CD4-positive, CD25-positive, alpha-beta regulatory T cell (primary cell): ENCODE measurements at regions not wholly inside any gene's neighbourhood (a gene's known extent, or its start where the extent isn't known, plus 50 kb on each side); places are given as distances from the start of the nearest gene placed in this dataset.

Experiments used
- ATAC-seq, 2 donors: fragments of 150-1000 bp; cut with Tn5 transposase; one replicate each; pipeline ENCODE4 v1.10.0; 2021; ENCODE audit warnings: low read depth in 2 of 2, moderate number of reproducible peaks in 2 of 2, moderate library complexity in 1 of 2
- DNase-seq, 3 donors: peaks; one replicate each; pipeline versions ENCODE4 v3.0.0 to v3.0.0-alpha.2; 2012 to 2022; ENCODE audit warnings: mixed read lengths in 1 of 3
- H3K27ac ChIP-seq: one replicate; pipeline ENCODE4 v1.7.0; 2013; ENCODE audit warnings: mild to moderate bottlenecking, low read length; ENCODE audit not compliant: insufficient read depth, poor library complexity, severe bottlenecking
- H3K27me3 ChIP-seq: one replicate; pipeline ENCODE4 v1.7.0; 2013; ENCODE audit warnings: low read length; ENCODE audit not compliant: control insufficient read depth, insufficient read depth
- H3K36me3 ChIP-seq: one replicate; pipeline ENCODE4 v1.7.0; 2013; ENCODE audit warnings: mild to moderate bottlenecking, low read length, moderate library complexity; ENCODE audit not compliant: control insufficient read depth, insufficient read depth
- H3K4me1 ChIP-seq: 2 replicates; pipeline ENCODE4 v1.7.0; 2013; ENCODE audit warnings: mild to moderate bottlenecking, low read length; ENCODE audit not compliant: insufficient read depth, control insufficient read depth, poor library complexity, severe bottlenecking
- H3K4me3 ChIP-seq: one replicate; pipeline ENCODE4 v1.7.0; 2013; ENCODE audit warnings: low read depth, mild to moderate bottlenecking, low read length, moderate library complexity
- H3K9me3 ChIP-seq, 2 experiments: 1 replicate in 1 of 2; 2 replicates in 1 of 2; pipeline ENCODE4 v1.7.0; 2013; ENCODE audit warnings: low read length in 2 of 2, mild to moderate bottlenecking in 1 of 2, moderate library complexity in 1 of 2; ENCODE audit not compliant: control insufficient read depth in 2 of 2
- H3K27ac Mint-ChIP-seq, 3 donors: one replicate each; pipeline ENCODE4 v1.8.0; 2020 to 2022; ENCODE audit warnings: mild to moderate bottlenecking in 3 of 3, mixed read lengths in 3 of 3, moderate library complexity in 2 of 3
- H3K27me3 Mint-ChIP-seq: one replicate; pipeline ENCODE4 v1.8.0; 2022; ENCODE audit warnings: mild to moderate bottlenecking, mixed read lengths
- H3K36me3 Mint-ChIP-seq: one replicate; pipeline ENCODE4 v1.8.0; 2020; ENCODE audit warnings: mixed read lengths
- H3K4me1 Mint-ChIP-seq, 4 donors: one replicate each; pipeline ENCODE4 v1.8.0; 2020 to 2022; ENCODE audit warnings: mixed read lengths in 4 of 4, mild to moderate bottlenecking in 1 of 4
- H3K4me3 Mint-ChIP-seq, 4 donors: one replicate each; pipeline ENCODE4 v1.8.0; 2020 to 2022; ENCODE audit warnings: mild to moderate bottlenecking in 4 of 4, mixed read lengths in 4 of 4, moderate library complexity in 3 of 4
- H3K9me3 Mint-ChIP-seq, 7 donors: one replicate each; pipeline ENCODE4 v1.8.0; 2020 to 2022; ENCODE audit warnings: mixed read lengths in 7 of 7, mild to moderate bottlenecking in 3 of 7, moderate library complexity in 2 of 7

DNA sequence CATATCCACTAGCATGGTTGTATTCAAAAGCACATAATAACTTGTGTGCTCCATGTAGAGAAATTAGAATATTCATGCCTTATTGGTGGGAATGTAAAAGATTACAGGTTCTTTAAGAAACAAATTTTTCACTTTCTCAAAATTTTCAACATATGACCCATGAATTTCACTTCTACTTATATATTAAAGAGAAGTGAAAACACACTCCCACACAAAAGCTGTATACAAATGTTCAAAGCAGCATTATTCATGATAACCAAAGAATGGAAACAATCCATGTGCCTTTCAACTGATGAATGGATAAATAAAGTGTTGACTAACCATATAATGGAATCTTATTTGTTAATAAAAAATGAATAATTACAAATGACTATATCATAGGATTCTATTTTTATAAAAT is 694.5 kb upstream of the PCDH15 start:
- H3K36me3 ChIP-seq: no peaks in the 10 kb centered on the region
- Mint-ChIP-seq H3K4me3 (no peak overlapping the region), H3K27me3 (no peaks in the 10 kb centered on the region), H3K9me3 (peaks cover 0 to 22% (median 3%) of the 10 kb centered on the region in 7 donors), H3K27ac (no peak overlapping the region), H3K4me1 (no peaks in the 10 kb centered on the region), H3K36me3 (no peaks in the 10 kb centered on the region)
- H3K27me3 ChIP-seq: no peaks in the 10 kb centered on the region
- H3K4me1 ChIP-seq: no peaks in the 10 kb centered on the region
- no peak overlapping the region for H3K4me3 ChIP-seq
- peaks cover 0 to 12% of the 10 kb centered on the region in 2 experiments for H3K9me3 ChIP-seq
- no peak overlapping the region for H3K27ac ChIP-seq
- ATAC-seq (no peak), DNase-seq (no peak)

DNA sequence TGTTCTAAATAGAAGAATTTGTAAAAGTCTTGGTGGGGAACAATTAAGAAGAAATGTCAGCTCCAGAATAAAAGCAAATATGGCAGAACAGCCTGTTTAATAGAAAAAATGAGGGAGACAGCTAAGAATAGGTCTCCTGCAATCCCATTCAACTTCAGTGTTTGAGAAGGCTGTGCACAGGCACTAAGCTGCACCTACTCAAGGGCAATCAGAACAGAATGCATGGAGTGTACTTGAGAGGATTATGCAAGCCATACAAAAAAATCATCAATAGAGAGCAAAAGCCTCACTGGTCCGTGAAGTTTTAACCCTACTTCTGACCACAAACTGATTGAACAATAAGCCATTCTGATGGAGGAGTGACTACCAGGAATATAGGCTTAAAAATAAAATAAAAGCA is 690.7 kb upstream of the PCDH15 start:
- Histone ChIP-seq H3K4me3 (no peak overlapping the region), H3K9me3 (peaks cover 4 to 12% of the 10 kb centered on the region in 2 experiments), H3K4me1 (no peaks in the 10 kb centered on the region), H3K27me3 (no peaks in the 10 kb centered on the region), H3K27ac (no peak overlapping the region), H3K36me3 (no peaks in the 10 kb centered on the region)
- DNase-seq (no peak), ATAC-seq (no peak)
- no peak overlapping the region for H3K4me3 Mint-ChIP-seq
- no peaks in the 10 kb centered on the region for H3K36me3 Mint-ChIP-seq
- H3K9me3 Mint-ChIP-seq: peaks cover 4 to 29% (median 7%) of the 10 kb centered on the region in 7 donors
- no peak overlapping the region for H3K27ac Mint-ChIP-seq
- H3K4me1 Mint-ChIP-seq: no peaks in the 10 kb centered on the region
- H3K27me3 Mint-ChIP-seq: no peaks in the 10 kb centered on the region

DNA sequence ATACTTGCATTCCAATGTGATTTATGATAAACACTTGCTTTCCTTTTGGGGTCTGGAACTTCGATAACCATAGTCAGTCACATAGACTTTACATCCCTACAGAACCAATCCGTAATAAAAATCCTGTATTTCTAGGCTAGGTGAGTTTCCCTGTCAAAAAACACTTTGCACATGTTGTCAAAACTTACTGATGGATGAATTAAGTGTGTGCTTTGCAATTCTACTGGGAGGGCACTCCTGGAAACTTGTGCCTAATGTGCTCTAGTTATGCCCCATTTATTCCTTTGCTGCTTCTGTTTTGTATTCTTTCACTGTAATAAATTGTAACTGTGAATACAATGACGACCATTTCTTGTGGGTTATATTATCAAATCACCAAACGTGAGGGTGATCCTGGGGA is 684.8 kb upstream of the PCDH15 start:
- H3K4me1 ChIP-seq: no peaks in the 10 kb centered on the region
- H3K36me3 Mint-ChIP-seq: no peaks in the 10 kb centered on the region
- H3K4me3 ChIP-seq: no peak overlapping the region
- H3K27ac Mint-ChIP-seq: no peak overlapping the region
- peaks cover 3 to 33% (median 14%) of the 10 kb centered on the region in 7 donors for H3K9me3 Mint-ChIP-seq
- H3K9me3 ChIP-seq: peaks cover 0 to 4% of the 10 kb centered on the region in 2 experiments
- H3K27me3 Mint-ChIP-seq: no peaks in the 10 kb centered on the region
- H3K36me3 ChIP-seq: no peaks in the 10 kb centered on the region
- H3K27me3 ChIP-seq: no peaks in the 10 kb centered on the region
- DNase-seq: no peak
- no peak overlapping the region for H3K4me3 Mint-ChIP-seq
- ATAC-seq: no peak
- no peaks in the 10 kb centered on the region for H3K4me1 Mint-ChIP-seq
- H3K27ac ChIP-seq: no peak overlapping the region

DNA sequence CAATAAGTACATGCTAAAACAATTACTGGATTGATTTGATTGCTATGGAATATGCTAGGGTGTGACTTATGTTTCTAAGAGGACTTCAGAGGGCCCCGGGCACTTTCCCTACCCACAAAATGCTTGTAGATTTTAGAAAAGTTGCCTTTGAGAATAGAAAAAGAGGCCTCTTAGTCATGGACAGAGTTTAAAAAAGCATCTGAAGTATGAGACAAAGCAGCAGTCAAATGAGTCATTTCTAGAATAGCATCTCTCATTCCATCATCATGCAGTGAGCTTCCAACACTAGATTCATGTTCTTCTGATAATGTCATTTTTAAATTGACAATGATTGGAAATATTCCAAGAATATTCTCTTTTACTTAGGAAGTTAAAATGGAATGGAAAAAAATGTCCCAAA is 675.1 kb upstream of the PCDH15 start:
- H3K4me1 ChIP-seq: no peaks in the 10 kb centered on the region

DNA sequence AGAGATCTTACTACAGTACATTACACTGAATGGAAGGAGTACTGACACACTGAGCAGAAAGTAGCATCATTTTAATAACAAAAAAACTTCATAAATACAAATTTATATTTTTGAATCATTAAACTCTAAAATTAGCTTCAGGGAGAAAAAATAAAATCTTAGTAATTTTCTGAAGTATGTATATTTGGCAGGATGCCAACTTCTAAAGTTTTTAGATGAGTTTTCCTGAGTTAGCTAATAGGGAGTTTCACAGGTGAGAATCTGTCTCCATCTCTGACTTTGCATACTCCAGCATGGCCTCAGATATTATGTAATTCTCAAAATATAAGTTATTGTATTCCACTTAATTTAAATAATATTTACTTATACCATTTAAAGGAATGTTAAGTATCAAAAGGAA is 673.2 kb upstream of the PCDH15 start:
- Mint-ChIP-seq H3K27me3 (no peaks in the 10 kb centered on the region), H3K9me3 (peaks cover 0 to 21% (median 6%) of the 10 kb centered on the region in 7 donors), H3K36me3 (no peaks in the 10 kb centered on the region), H3K4me1 (no peaks in the 10 kb centered on the region), H3K27ac (no peak overlapping the region), H3K4me3 (no peak overlapping the region)
- H3K36me3 ChIP-seq: no peaks in the 10 kb centered on the region
- no peak overlapping the region for H3K4me3 ChIP-seq
- H3K27me3 ChIP-seq: no peaks in the 10 kb centered on the region
- peaks cover 4 to 11% of the 10 kb centered on the region in 2 experiments for H3K9me3 ChIP-seq
- H3K4me1 ChIP-seq: no peaks in the 10 kb centered on the region
- no peak overlapping the region for H3K27ac ChIP-seq
- ATAC-seq (no peak), DNase-seq (no peak)

More for the DNA sequence above, 675.1 kb upstream of the PCDH15 start:
- Histone ChIP-seq H3K36me3 (no peaks in the 10 kb centered on the region), H3K9me3 (peaks cover 4 to 11% of the 10 kb centered on the region in 2 experiments), H3K4me3 (no peak overlapping the region), H3K27ac (no peak overlapping the region), H3K27me3 (no peaks in the 10 kb centered on the region)
- H3K4me3 Mint-ChIP-seq: no peak overlapping the region
- H3K9me3 Mint-ChIP-seq: peaks cover 6 to 30% (median 11%) of the 10 kb centered on the region in 7 donors
- no peak for ATAC-seq
- no peaks in the 10 kb centered on the region for H3K4me1 Mint-ChIP-seq
- H3K27me3 Mint-ChIP-seq: no peaks in the 10 kb centered on the region
- H3K36me3 Mint-ChIP-seq: no peaks in the 10 kb centered on the region
- DNase-seq: no peak
- no peak overlapping the region for H3K27ac Mint-ChIP-seq

DNA sequence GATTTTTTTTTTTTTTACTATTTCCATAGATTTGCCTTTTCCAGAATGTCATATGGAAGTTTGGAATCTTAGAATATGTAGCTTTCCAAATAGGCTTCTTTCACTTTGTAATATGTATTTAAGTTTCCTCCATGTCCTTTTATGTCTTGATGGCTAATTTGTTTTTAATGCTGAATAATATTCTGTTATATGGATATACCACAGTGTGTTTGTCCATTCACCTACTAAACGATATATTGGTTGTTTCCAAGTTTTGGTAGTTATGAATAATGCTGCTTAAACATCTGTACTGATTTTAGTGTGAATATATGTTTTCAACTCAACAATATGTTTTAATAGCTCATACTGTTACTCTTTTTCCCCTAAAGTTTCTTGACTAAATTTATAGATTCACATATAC is 669.8 kb upstream of the PCDH15 start:
- Mint-ChIP-seq H3K9me3 (peaks cover 0 to 22% (median 12%) of the 10 kb centered on the region in 7 donors), H3K36me3 (no peaks in the 10 kb centered on the region), H3K27ac (no peak overlapping the region), H3K27me3 (no peaks in the 10 kb centered on the region), H3K4me3 (no peak overlapping the region), H3K4me1 (no peaks in the 10 kb centered on the region)
- no peak for ATAC-seq
- Histone ChIP-seq H3K9me3 (peaks cover 2 to 11% of the 10 kb centered on the region in 2 experiments), H3K27ac (no peak overlapping the region), H3K4me3 (no peak overlapping the region), H3K36me3 (no peaks in the 10 kb centered on the region), H3K27me3 (no peaks in the 10 kb centered on the region), H3K4me1 (no peaks in the 10 kb centered on the region)
- no peak for DNase-seq

DNA sequence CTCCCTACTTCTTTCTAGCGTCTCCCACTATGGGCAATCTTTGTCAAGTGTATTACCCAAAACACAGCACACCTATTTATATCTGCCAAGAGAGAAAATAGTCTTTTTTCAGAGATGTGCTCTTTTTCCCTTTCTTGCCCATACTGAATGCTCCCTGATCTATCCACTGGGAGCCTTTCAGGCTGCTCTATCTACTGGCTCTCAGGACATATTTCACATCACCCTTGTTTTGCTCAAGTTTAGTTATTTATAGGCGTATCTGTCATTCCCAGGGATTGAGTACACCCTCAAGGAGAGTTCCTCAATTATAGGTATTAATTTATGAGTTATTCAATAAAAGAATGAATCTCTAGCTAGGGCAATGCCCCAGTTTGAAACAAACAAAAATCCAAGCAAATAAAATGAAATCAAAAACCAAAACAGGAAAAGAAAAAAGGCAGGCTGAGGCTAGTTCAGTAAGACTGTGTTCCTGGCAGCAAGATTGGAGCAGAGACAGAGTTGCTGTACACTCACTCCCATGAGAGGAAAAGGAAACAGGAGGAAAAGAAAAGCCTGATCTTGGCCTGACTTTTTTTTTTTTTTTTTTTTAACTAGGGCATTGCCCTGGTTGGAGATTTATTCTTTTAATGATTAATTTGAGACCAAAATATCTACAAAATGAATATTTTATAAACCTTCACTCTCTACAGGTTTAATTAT is 665.9 kb upstream of the PCDH15 start:
- no peaks in the 10 kb centered on the region for H3K4me1 Mint-ChIP-seq
- no peak overlapping the region for H3K4me3 ChIP-seq
- DNase-seq (no peak), ATAC-seq (no peak)
- H3K27ac Mint-ChIP-seq: no peak overlapping the region
- no peak overlapping the region for H3K27ac ChIP-seq
- no peaks in the 10 kb centered on the region for H3K4me1 ChIP-seq
- H3K27me3 ChIP-seq: no peaks in the 10 kb centered on the region
- peaks cover 0 to 8% of the 10 kb centered on the region in 2 experiments for H3K9me3 ChIP-seq
- no peaks in the 10 kb centered on the region for H3K27me3 Mint-ChIP-seq
- H3K4me3 Mint-ChIP-seq: no peak overlapping the region
- no peaks in the 10 kb centered on the region for H3K36me3 ChIP-seq
- H3K36me3 Mint-ChIP-seq: no peaks in the 10 kb centered on the region
- H3K9me3 Mint-ChIP-seq: peaks cover 0 to 26% (median 12%) of the 10 kb centered on the region in 7 donors

DNA sequence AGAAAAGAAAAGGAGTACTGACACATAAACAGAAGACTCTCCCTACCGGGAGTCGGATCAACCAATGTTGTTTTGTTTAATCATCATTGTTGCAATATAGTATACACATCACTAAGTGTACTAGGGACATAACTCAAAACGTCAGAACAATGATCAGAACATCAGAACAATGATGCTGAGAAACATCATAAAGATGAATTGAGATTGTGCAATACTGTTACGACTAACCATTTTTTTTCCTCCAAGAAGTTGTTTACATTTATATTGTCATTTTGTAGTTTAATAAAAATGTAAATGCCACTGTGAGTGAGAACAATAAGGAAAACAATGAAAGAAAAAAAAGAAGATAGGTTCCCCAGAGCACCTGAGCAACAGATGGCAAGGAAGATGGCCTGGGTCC is 663.1 kb upstream of the PCDH15 start:
- H3K9me3 Mint-ChIP-seq: peaks cover 2 to 21% (median 12%) of the 10 kb centered on the region in 7 donors
- H3K27ac Mint-ChIP-seq: no peak overlapping the region
- Histone ChIP-seq H3K27me3 (no peaks in the 10 kb centered on the region), H3K9me3 (peaks cover 0 to 5% of the 10 kb centered on the region in 2 experiments), H3K4me3 (no peak overlapping the region), H3K36me3 (no peaks in the 10 kb centered on the region), H3K27ac (no peak overlapping the region), H3K4me1 (no peaks in the 10 kb centered on the region)
- H3K36me3 Mint-ChIP-seq: no peaks in the 10 kb centered on the region
- no peaks in the 10 kb centered on the region for H3K27me3 Mint-ChIP-seq
- DNase-seq (no peak), ATAC-seq (no peak)
- H3K4me1 Mint-ChIP-seq: no peaks in the 10 kb centered on the region
- no peak overlapping the region for H3K4me3 Mint-ChIP-seq
